GM13977 (cell line): ENCODE measurements at regions not wholly inside any gene's neighbourhood (a gene's known extent, or its start where the extent isn't known, plus 50 kb on each side); places are given as distances from the start of the nearest gene placed in this dataset.

Source experiments
- DNase-seq: peaks from one replicate; pipeline ENCODE4 v3.0.0; 2012; ENCODE audit warnings: low spot score
- CTCF ChIP-seq: IDR thresholded peaks from 2 replicates; pipeline ENCODE4 v1.5.1; 2012; ENCODE audit warnings: mild to moderate bottlenecking, control low read depth; ENCODE audit not compliant: insufficient read depth; ENCODE audit errors: extremely low read depth, missing control alignments
- in situ Hi-C: fragments of 300-500 bp; cut with MboI; formaldehyde crosslinking; loops from one replicate; pipeline ENCODE4 v1.12.0; 2022; ENCODE audit warnings: low sequenced_read_pairs, low pct_unique_long_range_greater_than_20kb, mixed read lengths, inconsistent platforms; ENCODE audit not compliant: unreplicated experiment

- no peak for TF ChIP-seq CTCF
- DNase-seq = no peak
- in situ Hi-C loops = no loop called here
Measured at GRCh38 chr13:47350334-47351124, 453.7 kb upstream of the HTR2A start.

- in situ Hi-C loops = no loop called here
- no peak for DNase-seq
- no peak for TF ChIP-seq CTCF
Measured at GRCh38 chr13:47349211-47349610, 452.4 kb upstream of the HTR2A start.

- in situ Hi-C loops = no loop called here
- no peak for TF ChIP-seq CTCF
- DNase-seq = no peak
Measured at GRCh38 chr13:47337781-47338507, 441.1 kb upstream of the HTR2A start.

GRCh38 chr13:47334173-47334572 lies 437.3 kb upstream of the HTR2A start:
- no peak for TF ChIP-seq CTCF
- in situ Hi-C loops = no loop called here
- no peak for DNase-seq

- no peak for TF ChIP-seq CTCF
- in situ Hi-C loops = no loop called here
- no peak for DNase-seq
Measured at GRCh38 chr13:47332149-47332548, 435.3 kb upstream of the HTR2A start.

GRCh38 chr13:47330031-47330430 lies 433.2 kb upstream of the HTR2A start:
- no peak for TF ChIP-seq CTCF
- no peak for DNase-seq
- in situ Hi-C loops = no loop called here
